NK-92 treated with Interleukin-12 subunit alpha and Interleukin-12 subunit beta, amount 100 ng/mL, for 24 hours (cell line): ENCODE measurements at regions not wholly inside any gene's neighbourhood (a gene's known extent, or its start where the extent isn't known, plus 50 kb on each side); places are given as distances from the start of the nearest gene placed in this dataset.
A peak's percentile ranks its signal among the peaks of the same experiment; 100 is the strongest.

ENCODE experiments used
- DNase-seq: peaks from one replicate; lab custom pipeline; 2025; lab: John Stamatoyannopoulos, UW

DNA sequence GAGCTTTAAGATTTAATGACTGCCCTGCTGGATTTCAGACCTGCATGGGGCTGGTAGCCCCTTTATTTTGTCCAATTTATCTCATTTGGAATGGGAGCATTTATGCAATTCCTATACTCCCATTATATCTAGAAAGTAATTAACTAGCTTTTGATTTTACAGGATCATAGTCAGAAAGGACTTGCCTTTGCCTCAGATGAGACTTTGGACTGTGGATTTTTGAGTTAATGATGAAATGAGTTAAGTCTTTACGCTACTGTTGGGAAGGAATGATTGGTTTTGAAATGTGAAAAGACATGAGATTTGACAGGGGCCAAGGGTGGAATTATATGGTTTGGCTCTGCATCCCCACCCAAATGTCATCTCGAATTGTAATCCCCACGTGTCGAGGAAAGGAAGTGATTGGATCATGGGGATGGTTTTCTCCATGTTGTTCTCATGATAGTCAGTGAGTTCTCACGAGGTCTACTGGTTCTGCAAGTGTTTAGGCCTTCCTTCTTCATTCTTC, 213.1 kb upstream of the DCN start:
- no peak for DNase-seq

DNA sequence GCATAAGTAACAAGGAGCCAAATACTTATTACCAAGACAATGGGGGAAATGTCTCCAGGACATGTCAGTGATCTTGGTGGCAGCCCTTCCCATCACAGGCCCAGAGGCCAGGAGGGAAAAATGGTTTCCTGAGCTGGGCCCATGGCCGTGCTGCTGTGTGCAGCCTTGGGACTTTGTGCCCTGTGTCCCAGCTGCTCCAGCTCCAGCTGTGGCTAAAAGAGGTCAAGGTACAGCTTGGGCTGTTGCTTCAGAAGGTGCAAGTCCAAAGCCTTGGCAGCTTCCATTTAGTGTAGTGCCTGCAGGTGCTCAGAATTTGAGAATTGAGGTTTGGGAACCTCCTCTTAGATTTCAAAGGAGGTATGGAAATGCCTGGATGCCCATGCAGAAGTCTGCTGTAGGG, 212.3 kb upstream of the DCN start:
- DNase-seq = no peak

DNA sequence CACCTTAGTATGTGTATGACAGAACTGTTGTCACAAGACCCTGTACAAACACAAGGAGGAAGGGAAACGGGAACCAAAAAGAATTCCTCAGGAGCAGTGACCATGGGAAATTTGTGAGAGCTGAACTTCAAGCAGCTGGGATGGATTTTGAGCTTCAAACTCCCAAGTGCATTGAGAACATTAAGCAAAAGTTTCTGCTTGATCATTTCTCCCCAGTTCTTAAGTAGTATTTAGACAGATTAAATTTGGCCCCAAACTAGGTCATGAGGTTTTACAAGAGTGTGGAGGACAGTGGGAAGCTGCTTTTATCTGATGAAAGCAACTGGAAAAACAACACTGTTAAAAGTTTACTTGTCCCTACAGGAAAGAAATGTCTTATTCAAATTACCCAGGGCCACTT, 206.0 kb upstream of the DCN start:
- DNase-seq = no peak

DNA sequence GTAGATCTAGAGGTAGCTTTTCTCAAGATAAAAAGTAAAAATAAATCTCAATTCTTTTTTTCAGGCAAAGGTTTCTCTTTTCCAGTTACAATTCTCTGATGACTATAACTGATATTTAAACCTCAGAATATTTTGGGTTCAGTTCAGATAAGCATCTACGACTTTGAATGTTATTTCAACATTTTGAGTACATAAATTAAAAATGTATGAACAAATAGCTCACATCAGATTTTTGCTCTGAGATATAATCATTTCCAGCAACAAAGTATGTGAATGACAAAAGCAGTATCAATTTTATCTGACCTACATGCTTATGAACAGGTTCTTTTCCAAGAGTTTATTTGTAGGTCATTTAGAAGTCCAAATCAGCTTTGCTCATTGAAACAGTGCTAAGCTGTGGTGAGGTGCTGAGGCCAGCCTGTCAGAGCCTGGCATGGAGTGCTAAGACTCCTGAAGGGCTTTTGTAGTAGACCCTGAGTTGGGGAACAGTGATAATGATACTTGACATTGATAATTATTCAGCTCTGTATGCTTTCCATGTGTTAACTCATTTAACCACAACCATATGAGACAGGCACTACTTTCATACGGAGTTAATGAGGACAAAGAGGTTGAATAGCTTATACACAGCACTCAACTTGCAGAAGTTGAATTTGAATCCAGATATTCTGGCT, 205.0 kb upstream of the DCN start:
- no peak for DNase-seq

DNA sequence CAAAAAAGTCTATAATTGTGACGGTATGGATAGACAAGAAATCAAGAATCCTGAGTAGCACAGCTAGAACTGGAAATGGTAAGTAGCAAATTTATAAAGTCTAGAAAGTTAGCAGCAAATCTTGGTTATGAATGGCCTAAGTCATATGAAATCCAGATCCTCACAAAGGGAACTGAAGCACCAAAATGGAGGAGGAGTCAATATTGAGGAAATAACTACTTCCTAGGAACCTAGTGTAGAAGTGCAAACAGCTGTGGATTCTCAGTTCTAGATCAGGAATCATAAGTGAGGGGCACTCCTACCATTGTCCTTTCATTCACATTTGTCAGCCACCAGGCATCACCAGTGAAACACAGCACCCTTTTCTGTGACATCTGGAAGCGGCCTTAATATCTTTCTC, 202.2 kb upstream of the DCN start:
- DNase-seq = no peak

DNA sequence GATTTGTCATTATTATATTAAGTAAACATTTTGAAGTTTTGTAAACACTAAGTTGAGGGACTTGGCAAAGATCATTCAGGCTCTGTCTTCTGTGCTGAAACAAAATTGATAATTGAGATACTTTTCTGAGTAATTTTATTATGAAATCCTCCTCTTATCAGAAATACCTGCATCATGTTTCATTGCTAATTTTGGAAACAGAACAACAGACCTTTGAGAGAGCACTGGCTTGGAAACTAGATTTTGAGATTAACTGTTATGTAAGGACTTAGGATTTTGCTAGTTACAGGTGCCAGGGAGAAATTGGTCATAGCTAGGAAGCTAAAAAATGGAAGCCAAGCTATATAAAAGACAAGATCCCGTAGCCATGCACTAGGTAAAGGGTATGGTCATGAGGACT, 201.7 kb upstream of the DCN start:
- DNase-seq = no peak

DNA sequence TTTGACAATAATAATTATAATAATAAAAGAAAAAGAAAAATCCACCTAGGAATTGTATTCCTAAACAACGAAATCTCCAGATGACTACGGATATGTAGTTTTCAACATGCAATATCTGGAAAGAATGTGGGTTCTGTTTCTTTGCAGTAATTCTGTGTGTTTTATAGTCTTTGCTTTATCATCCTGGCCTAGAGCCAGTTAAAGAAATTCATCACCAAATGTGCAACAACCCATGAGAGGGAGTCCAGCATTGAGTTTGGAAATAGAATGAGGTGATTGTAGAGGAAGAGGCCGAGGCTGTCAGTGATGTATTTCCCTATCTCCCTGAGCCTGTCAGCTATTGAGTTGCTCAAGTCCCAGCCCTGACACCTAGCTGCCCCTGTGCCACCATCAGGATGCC, 200.5 kb upstream of the DCN start:
- DNase-seq = no peak

DNA sequence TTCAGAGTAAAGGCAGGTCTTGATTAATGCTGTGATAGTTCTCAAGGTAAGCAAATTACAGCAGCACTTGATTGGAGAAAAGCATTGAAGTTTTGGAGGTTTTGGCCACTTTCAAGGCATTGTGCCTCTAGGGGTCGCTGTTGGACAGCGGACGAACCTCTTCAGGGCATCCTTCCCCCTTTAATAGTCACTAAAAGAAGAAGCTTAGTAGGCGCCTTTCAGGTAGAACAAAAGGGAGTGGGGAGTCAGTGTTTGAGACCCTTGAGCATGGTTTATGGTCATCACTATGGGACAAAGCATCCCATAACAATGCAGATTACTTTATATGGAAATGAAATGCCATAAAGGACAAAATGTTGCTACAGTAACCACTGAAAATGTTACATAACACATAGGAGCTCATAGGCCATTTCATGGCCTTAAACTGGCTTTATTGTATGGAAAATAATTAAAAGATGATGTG, 199.5 kb upstream of the DCN start:
- DNase-seq = peak; percentile 36

DNA sequence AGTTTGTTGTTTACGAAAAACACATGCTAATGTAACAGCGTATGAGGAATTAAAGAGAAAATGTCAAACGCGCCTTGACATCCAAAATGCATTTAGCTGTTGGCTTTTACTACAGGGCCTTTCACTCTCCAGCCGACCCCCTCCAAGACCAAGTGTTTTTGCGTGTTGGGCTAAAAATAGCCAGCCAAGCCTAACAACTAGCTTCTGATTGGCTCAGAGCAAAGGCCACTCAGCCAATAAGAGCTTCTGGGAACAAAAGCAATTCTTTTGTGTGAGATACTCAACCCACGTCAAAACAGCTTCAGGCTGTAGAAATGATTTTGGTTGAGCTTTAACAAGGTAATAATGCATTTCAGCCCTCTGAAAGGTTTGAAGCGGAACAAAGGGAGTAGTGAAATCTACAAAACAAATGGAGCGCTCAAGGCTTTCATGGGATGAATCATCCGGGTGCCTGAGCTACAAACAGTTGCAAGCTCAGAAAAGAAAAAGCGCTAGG, 198.7 kb upstream of the DCN start:
- no peak for DNase-seq

DNA sequence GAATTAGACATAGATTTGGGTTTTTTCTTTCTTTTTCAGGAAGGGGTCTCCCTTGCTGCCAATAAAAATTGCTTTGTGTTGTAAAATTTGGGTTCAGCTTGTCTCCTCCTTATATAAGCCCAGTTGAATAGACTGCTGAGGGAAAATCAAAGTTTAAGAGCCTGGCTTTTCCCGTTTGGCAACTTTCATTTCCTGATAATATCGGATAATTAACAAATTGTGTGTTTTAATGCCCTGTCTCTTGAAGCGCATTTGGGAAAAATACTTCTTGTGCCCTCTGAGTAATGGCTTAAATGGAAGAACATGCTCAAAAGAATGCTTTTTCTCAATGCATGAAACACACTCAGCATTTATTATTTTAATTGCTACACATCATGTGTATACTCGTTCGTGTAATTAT, 198.0 kb upstream of the DCN start:
- no peak for DNase-seq

DNA sequence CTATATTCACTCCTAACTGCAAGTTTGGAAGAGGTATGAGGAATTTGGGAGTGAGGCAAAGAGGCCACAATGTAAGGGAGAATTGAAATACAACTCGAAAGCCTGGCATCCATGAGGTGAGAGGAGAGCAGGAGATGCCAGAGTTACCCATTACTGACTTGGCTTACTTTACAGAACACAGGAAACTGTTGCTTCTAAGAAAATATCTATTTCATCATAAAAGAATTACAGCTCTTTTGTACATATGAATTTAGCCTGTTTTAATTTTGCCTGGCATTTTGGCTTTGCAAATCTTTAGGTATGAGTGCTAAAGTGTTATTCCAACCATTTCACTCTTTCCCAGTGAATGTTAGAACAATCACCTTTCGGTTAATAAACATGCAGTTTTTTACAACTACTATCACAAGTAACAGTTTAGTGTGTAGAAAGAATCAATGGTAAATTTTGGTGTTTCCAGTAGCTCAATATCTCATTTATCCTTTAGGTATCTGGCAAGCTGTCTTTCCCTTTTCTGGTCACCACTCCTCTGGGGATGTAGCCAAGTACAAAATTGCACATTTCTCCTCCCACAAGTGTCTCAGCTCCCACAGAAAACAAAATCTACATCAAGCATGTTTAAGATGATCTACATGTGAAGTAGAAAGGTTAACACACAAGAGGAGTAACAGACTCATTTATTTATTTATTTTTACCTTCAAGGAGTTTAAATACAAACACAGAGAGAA, 196.6 kb upstream of the DCN start:
- DNase-seq = no peak

DNA sequence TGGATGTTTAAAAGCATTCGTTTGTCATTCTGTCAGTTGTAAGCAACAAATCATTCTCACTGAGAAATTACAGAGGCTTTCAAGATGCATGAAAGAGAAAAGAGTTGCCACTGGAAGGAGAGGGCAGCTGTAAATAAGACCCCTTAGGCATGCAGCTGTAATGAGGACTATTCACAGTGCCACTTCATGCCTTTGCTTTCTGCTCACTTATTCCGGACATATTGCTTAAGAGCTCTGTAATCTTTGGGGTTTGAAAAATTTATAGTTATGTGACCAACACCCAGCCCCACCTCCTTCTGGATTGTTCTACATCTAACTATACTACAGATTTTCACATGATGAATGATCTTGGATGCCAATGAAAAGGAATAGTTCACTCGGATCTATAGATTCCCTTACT, 194.8 kb upstream of the DCN start:
- DNase-seq = no peak

DNA sequence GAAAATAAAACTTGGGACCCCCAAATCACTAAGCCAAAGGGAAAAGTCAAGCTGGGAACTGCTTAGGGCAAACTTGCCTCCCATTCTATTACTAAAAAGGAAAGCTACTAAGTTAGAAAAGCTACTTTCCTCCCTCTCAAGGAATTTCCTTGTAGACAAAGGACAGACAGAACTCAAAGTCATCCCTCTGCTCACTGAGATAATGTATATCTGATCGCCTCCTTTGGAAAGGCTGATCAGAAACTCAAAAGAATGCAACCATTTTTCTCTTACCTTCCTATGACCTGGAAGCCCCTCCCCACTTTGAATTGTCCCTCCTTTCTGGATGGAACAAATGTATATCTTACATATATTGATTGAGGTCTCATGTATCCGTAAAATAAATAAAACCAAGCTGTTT, 190.5 kb upstream of the DCN start:
- no peak for DNase-seq

DNA sequence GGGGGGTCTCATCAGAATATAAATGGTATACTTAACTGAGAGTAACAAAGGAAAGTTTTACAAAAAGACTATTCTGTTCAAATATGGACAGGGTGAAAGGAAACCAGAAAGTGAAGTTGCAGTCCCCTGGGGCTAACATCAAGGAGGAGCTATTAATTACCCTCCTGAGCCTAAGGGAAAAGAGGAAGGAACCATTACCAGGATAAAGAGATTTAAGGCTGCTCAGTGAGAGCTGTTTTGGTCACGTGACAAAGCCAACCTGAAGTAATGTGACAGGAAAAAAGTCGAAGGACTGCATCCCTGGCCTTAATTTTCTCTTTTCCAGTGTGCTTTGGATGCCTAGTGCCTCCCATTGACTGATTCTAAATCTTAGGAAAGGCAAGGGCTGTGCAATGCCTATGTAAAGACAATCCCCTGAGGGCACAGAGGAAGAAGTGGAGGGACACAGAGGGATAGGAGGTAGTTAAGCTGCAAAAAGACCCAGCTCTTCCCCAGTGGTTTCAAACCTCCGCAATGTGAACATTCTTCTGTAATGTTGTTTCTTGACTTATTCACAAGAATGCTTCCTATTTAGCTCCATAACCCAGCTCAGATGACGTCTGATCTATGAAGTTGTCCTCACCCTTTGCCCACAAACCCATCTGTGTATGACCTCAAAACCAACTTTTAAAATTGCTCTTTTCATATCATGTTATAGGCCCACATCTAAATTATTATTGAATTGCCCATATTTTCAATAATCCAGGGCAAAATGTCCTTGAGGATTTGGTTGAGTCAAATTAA, 187.7 kb upstream of the DCN start:
- no peak for DNase-seq

DNA sequence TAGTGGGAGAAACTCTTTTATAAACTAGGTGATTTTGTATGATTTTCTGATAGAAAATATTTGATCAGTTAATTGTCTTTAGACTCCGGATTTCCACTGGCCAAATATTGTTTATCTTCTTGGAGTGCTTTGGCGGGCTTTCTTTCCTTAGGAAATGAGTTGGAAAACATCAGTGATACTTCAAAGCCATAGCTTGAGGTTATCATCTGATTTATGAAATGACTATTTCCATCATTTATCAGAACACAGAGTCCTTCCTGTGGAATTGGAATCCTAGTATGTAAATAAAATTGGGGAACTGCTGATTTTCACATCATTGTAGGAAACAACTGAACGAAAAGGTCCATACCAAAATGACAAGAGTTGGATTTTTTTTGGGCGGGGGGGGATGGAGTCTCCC, 186.0 kb upstream of the DCN start:
- no peak for DNase-seq

DNA sequence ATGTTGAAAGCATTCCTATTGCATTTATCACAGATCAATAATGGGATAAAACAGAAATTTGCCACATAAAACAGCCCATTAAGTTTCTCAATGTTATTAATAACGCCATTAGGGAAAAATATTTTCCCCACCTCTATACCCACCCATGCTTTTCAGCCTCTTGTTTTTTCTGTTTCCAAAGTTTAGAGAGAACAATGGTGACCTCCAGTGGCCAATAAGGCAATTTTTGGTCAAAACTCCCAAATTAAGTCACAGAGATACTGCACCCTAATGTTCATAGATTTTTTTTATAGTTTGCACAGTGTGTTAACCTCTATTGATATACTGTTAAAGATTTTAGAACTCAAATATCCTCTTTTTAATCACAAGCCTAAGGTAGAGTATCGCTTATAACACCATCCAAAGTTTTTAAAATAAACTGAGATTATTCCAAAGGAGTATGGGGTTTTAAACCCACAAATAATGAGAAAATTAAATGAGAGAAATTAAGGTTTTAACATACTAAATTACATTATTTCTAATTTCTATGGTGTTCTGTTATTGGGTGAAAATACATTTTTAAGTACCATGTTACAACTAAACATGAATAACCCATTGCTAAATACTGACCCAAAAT, 184.7 kb upstream of the DCN start:
- DNase-seq = no peak

DNA sequence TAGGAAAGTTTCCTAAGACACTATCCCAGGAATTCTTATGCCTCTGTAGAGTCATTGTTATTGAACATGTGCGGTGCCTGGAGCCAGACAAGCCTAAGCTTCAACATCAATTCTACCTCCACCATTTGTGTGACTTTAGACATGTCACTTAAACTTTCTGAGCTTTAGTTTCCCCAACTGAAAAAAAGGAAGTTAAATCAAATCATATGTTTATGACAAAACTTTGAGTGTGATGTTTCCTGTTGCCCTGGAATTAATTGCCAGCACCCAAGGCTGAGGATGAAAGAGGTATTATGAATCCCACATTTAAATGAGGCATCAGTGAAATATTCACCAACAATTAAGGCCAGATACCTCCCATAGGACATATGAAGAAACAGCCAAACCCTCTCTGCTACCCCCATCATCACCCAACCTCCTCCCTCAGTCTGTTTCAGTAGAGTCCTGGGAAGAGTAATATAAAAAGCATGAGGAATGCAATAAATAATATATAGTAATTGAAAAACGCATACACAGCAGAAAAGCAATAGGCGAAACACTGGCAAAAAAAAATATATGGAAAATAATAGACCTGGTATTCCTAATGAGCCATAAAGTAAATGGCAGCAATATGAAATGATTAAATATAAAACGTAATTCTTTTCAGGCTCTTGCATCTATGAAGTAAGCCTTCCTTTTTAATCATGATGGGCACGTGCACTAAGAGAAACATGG, 182.0 kb upstream of the DCN start:
- no peak for DNase-seq

DNA sequence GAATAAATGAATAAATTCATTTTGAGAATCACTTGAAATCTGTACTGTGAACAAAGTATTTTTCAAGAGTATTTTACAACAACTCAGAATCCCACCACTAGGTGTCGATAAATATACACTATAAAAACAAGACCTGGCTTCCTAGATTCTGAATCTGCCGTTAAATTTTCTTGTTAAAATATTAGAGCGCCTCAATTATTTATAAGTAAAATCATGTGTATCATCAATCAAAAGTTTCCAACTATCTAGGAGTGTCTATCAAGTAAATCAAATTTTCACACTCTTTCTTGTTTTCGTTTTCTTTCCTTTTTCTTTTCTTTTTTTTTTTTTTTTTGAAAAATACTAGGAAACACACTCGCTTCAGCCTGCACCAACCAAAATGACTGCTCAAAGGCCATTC, 179.2 kb upstream of the DCN start:
- no peak for DNase-seq

DNA sequence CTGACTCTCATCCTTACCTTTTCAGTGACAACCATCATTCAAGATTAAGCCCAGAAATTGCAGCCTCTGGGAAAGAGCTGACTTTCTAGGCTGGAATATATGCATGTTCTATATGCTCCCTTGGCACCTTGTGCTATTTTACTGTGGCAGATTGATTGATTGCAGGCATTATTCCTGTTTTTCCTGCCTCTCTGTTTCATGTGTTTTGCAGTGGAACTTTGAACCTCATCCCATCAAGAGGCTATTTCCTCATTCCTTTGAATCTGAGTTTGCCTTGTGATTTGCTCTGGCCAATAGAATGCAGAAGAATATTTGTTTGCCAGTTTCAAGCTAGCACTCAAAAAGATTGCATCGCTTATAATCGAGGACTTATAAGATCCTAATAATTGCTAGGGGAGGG, 174.8 kb upstream of the DCN start:
- no peak for DNase-seq

DNA sequence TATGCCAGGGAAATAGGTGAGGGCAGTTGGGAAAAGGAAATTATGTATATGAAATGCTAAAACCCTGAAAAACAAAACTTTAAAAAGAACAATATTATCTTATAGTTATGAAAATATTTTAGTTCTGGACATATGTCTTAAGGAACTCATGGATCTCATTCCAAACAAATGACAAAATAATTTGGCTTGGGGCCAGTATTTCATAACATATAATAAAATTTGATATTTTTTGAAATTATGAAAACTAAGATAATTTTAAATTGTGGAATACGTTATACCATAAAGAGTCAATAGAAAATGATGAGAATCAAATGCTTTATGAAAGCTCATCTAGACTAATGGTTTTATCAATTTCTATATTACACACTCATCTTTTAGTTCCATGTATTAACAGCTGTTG, 173.8 kb upstream of the DCN start:
- no peak for DNase-seq

DNA sequence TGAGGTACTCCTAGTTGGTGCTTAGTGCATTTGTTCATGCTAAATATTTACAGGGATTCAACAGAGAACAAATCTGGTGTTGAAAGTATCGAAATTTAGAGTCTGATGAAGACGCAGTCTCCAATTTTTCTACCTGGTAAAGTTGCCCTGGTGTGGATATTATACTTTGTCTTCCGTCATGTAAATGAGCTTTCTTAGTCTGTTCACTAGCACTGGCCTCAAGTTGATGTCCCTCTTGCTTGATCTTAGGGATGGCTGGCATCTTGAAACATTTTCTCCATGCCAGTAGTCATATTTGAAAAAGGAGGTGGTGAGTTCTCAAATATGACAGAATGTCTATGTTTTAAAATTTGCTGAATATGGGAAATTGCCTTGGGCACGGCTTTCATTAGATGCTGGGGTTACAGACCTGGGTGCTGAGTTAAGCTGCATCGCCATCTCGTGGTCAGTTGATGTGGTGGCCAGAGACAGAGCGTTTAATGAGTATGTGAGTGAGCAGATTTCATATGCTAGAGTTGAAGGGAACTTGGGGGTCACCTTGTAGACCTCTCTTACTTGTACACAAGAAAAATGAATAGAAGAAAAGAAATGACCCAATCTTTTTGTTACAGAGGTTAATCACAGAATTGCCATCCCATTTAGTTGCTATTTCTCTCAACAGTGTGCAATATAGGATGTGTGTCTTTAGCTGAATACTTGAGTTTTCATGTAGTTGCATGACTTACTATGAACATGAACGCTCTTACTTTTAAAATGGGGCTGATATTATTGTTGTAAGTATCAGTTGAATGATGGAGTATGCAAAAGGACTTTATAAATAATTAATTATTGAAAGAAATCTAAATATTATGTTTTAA, 172.8 kb upstream of the DCN start:
- peak; percentile 1 for DNase-seq
